HG03565 (cell line): ENCODE measurements at regions not wholly inside any gene's neighbourhood (a gene's known extent, or its start where the extent isn't known, plus 50 kb on each side); places are given as distances from the start of the nearest gene placed in this dataset.
"Not testable (repeated sequence)": the region's sequence is repeated elsewhere in the genome, so short reads cannot be mapped to it uniquely, and the experiment has no call there.

Experiments used
- ATAC-seq: cut with Tn5 transposase; IDR thresholded peaks from one replicate; pipeline ENCODE4 v1.9.1; 2021; ENCODE audit warnings: mild to moderate bottlenecking, moderate library complexity; ENCODE audit not compliant: unreplicated experiment

- no peak for ATAC-seq
Observed at GRCh38 chr4:53885668-53886067, 178.7 kb downstream of the CHIC2 start.

DNA sequence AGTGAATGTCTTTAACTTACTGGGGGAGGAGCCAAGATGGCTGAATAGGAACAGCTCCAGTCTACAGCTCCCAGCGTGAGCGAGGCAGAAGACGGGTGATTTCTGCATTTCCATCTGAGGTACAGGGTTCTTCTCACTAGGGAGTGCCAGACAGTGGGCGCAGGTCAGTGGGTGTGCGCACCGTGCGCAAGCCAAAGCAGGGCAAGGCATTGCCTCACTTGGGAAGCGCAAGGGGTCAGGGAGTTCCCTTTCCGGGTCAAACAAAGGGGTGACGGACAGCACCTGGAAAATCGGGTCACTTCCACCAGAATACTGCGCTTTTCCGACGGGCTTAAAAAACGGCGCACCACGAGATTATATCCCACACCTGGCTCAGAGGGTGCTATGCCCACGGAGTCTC lies 187.3 kb downstream of the CHIC2 start:
- not testable (repeated sequence) for ATAC-seq

- ATAC-seq = no peak
Observed at GRCh38 chr4:53866055-53866454, 198.3 kb downstream of the CHIC2 start.

DNA sequence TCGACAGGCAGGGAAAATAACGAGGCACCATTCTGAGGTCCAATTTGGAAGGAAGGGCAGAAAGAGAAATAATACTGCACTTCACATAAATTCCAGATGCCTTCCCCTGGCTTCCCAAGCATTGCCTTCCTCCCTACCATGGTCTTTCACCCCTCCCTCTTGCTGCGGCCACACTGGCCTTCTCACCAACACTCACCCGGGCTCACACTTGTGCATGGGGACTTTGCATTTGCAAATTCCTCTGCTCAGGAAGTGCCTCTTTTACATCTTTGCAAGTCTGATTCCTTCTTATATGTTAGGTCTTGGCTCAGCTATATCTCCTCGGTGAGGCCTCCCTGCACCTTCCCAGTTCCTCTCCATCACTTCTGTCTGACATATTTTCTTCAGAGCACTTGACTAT lies 199.4 kb downstream of the CHIC2 start:
- ATAC-seq = no peak

DNA sequence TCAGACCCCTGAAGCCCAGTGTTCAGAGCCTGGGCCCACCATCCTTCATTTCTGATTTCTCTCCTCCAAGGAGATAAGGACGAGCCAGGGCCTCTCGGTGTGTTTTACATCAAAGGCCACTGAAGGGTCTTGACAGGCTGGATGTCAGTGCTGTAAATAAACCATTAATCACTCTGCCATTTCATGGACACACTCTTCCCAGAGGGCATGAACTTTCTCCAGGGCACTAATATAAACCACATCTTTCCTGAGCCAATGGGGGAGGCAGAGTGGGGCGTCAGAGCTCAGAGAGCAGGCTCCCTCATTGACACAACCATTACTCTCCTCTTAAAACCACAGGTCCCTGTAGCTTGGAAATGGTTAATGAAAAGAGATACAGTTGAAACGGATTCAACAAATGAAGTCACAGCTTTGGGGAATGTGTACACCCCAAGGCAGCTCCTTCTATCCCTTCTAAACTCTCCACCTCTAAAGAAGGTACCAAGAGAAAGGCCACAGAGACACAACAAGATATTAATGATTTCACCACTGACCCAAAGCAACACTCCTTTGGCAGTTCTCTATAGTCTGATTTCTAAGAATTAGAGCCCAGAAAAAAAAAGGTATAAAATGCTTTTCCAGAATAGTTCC lies 200.6 kb downstream of the CHIC2 start:
- ATAC-seq = no peak

DNA sequence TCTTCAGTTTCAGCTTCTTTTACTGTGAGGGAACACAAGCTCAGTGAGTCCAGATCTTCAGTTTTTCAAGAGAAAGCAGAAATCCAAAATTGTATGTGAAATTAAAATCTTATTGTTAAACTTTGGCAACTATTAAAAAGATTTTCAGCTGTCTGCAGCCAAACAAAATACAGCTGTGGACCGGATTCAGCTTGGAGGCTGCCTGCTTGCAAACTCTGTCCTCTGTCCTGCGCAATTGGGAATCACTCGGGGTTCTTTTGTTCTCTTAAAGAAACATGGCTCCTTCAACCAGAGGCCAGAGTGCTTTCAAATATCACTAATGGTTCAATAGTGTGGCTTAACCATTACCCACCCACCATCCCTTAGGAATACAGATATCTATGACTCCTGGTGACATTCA lies 201.2 kb downstream of the CHIC2 start:
- no peak for ATAC-seq

DNA sequence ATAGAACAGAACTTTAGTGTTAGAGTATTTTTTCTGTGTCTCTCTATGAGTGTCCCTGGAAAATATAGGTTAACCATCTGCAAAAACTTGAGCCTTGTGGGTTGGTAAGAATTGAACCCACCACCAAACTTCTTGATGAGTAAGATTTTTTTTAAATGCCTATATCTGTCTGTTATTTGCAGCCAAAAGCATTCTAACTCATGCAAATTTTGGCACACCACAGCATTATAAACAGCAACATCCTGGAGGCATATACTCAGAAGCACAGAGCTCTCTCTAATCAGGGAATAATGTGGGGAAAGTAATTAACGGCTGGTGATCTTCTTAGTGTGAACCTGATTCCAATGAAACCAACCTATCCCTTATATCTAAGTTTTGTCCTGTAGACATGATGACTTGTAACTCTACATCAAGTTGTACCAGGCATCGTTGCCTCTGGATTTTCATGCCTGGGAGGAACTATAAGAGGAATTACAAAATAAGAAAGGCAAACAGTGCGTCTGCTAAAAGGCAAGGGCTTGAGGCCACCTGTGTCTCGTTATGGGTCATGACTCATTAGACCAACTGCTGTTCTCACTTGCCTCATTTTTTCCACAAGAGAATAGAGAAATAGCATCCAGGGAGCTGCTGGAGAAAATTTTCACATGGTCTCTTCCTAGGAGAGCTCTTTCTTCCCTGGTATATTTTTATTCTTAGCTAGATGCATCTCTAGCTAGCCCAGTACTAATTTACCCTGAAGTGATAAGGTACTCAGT lies 202.4 kb downstream of the CHIC2 start:
- no peak for ATAC-seq

- ATAC-seq = no peak
Observed at GRCh38 chr4:53859305-53859704, 205.1 kb downstream of the CHIC2 start.

- no peak for ATAC-seq
Observed at GRCh38 chr4:53858744-53859143, 205.7 kb downstream of the CHIC2 start.

GRCh38 chr4:53855581-53856250 lies 208.7 kb downstream of the CHIC2 start:
- no peak for ATAC-seq

DNA sequence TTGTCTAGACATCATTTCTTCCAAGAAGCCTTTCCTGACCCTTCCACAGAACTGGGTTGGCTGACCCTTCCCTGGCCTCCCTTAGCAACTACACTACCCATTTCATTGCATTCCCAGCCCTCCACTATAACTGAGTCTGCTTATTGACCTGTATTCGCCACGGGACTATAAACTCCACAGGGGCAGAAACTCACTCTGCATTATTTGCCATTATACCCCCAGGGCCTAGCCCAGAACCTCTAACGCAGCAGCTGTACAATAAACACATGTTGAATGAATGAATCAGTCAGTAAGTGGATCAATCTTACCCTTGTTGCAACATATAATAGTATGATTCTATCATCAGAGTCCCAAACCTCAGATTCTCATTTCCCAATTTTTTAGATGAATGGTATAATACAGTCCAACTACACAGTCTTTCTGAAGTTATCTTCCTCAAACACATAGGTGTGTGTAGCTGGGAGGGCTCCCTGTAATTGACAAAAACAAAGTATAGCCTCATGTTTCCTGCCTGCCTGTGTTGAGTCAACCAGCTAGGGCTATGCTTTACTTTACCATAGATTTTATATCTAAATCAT lies 209.3 kb downstream of the CHIC2 start:
- no peak for ATAC-seq

DNA sequence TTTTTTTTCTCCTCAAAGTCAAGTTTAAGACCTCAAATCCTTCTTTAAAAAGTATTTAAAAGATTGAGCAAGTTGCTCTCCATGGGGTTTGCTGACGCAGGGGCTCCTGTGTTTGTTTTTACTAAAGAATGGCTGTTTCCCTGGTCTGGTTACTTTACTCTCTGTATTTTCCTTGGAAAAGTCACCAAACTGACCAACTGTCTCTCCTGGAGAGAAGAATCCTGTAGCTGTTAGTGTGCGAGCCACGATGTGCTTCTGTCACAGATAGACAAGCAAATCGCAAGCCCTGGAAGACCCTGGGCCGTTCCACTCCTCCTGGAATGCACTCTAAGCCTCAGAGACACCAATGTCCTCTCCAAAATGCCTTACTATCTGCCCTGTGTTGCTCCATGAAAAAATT lies 212.1 kb downstream of the CHIC2 start:
- ATAC-seq = no peak

DNA sequence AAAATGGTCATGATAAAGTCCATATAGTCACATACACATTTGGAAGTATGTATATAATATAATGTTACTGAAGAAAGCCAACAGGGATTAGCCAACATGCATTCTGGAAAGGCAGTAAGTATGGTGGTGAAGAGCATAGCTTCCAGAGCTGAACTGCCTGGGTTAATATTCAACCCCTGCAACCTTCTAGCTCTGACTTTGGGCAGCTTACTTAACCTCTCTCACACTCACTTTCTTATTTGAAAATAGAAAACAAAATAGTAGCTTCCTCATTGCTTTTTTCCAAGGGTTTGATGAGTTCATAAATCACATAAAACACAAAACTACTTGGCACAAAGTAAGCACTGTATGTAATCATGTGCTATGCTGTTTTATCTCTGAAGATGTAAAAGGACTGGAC lies 216.4 kb downstream of the CHIC2 start:
- ATAC-seq = no peak

DNA sequence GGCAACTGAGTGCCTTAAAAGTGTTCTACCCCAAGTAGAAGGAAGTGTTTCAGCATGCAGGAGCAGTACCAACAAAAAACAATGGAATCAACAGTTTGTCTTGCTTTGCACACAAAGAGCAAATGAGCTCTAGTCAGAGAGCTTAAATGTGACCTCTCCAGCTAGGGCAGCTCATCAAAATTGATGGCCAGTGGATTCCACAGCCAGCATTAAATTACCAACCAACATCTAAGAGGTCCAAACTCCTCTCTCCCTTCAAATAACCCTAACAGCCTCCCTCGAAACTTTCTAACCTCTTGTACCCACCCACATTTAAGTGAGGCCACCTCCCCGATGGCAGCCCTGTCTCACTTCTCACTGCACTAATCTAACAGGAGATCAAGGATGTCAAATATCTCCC lies 219.9 kb downstream of the CHIC2 start:
- no peak for ATAC-seq

- no peak for ATAC-seq
Observed at GRCh38 chr4:53844133-53844532, 220.3 kb downstream of the CHIC2 start.

DNA sequence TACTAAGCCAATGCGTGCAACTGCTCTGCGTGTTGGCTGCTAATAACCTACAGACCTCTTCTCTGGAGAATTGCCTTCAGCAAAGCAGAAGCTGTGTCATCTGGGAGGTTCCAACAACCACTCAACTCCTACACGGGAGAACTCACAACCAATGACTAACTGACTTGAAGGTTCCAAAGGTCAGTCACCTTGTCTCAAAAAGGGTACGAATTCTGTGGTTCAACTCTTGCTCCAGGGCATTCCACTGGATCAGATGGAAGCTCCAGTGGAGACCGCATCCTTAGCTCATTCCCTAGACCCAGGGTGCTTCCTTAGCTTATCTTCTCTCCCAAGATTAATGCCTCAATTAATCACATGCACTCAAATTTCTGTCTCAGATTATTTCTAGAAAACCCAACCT lies 222.7 kb downstream of the CHIC2 start:
- ATAC-seq = no peak

DNA sequence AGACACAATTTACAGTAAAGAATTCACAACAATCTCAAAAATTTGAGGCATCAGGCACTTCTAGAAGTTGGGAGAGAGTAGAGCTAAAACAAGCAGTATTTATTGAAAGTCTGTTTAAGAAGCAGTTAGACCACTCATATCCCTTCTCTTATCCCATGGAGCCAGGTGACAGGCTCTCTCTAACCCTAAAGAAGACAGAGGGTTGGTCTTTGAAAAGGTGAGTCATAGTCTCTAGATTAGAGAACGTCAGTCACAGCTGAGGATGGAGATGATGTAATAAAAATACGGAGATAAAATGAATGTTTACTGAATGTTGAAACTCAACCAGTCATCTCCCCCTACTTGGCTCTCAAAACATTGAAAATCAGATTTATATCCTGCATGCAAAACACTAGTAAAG lies 223.8 kb downstream of the CHIC2 start:
- ATAC-seq = no peak

- ATAC-seq = not testable (repeated sequence)
Observed at GRCh38 chr4:53833302-53834003, 231.0 kb downstream of the CHIC2 start.

GRCh38 chr4:53832549-53832948 lies 231.9 kb downstream of the CHIC2 start:
- ATAC-seq = no peak

- ATAC-seq = no peak
Observed at GRCh38 chr4:53830511-53830910, 233.9 kb downstream of the CHIC2 start.

- ATAC-seq = no peak
Observed at GRCh38 chr4:53821179-53821851, 230.0 kb upstream of the LNX1 start.
